Ishikawa (cell line): ENCODE measurements at regions not wholly inside any gene's neighbourhood (a gene's known extent, or its start where the extent isn't known, plus 50 kb on each side); places are given as distances from the start of the nearest gene placed in this dataset.

ENCODE experiments used
- CEBPB ChIP-seq: IDR thresholded peaks from 2 replicates; pipeline ENCODE4 v1.6.1; 2012
- CREB1 ChIP-seq: IDR thresholded peaks from 2 replicates; pipeline ENCODE4 v1.6.1; 2012; ENCODE audit warnings: low read depth
- EGR1 ChIP-seq: IDR thresholded peaks from 2 replicates; pipeline ENCODE4 v1.6.1; 2012
- EP300 ChIP-seq: IDR thresholded peaks from 2 replicates; pipeline ENCODE4 v1.6.1; 2012; ENCODE audit warnings: borderline replicate concordance
- FOXM1 ChIP-seq: IDR thresholded peaks from 2 replicates; pipeline ENCODE4 v1.6.1; 2012; ENCODE audit warnings: low read depth, borderline replicate concordance
- MAX ChIP-seq: IDR thresholded peaks from 2 replicates; pipeline ENCODE4 v1.6.1; 2012
- NFIC ChIP-seq: IDR thresholded peaks from 2 replicates; pipeline ENCODE4 v1.6.1; 2012
- RAD21 ChIP-seq: IDR thresholded peaks from 2 replicates; pipeline ENCODE4 v1.6.1; 2012; ENCODE audit warnings: low read depth
- REST ChIP-seq: IDR thresholded peaks from 2 replicates; pipeline ENCODE4 v1.6.1; 2012; ENCODE audit warnings: low read depth, mild to moderate bottlenecking
- TAF1 ChIP-seq: IDR thresholded peaks from 2 replicates; pipeline ENCODE4 v1.6.1; 2012; ENCODE audit warnings: low read depth, mild to moderate bottlenecking
- TCF12 ChIP-seq: IDR thresholded peaks from 2 replicates; pipeline ENCODE4 v1.6.1; 2012; ENCODE audit warnings: low read depth
- TEAD4 ChIP-seq: IDR thresholded peaks from 2 replicates; pipeline ENCODE4 v1.6.1; 2012
- YY1 ChIP-seq: IDR thresholded peaks from 2 replicates; pipeline ENCODE4 v1.6.1; 2012; ENCODE audit warnings: low read depth
- ZBTB7A ChIP-seq: IDR thresholded peaks from 2 replicates; pipeline ENCODE4 v1.6.1; 2012; ENCODE audit warnings: low read depth
- TF ChIP-seq, protein P1 (sequence below): IDR thresholded peaks from 2 replicates; pipeline ENCODE4 v1.6.1; 2012

DNA sequence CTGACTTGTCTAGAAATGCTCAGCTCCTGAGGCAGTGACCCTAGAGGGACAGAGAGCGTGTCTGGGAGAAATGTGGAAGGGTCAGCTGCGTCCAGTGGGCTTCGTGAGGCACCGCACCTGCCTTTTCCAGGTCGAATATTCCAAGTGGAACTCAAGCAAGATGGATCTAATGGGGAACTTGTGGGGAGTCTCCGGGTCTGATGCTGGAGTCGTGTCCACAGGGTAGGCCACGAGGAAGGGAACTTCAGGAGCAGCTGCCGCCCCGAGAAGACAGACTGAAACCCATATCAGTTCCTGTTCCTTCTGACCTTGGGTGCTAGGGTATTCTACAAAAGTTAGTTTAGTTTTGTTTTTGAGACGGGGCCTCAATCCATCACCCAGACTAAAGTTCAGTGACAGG, 67.5 kb downstream of the TNFAIP2 start:
- no peak for TF ChIP-seq REST
- no peak for TF ChIP-seq NFIC
- TF ChIP-seq, protein P1, sequence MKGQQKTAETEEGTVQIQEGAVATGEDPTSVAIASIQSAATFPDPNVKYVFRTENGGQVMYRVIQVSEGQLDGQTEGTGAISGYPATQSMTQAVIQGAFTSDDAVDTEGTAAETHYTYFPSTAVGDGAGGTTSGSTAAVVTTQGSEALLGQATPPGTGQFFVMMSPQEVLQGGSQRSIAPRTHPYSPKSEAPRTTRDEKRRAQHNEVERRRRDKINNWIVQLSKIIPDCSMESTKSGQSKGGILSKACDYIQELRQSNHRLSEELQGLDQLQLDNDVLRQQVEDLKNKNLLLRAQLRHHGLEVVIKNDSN = no peak
- TF ChIP-seq FOXM1 = no peak
- TF ChIP-seq CREB1 = no peak
- no peak for TF ChIP-seq CEBPB
- no peak for TF ChIP-seq MAX
- TF ChIP-seq TAF1 = no peak

- TF ChIP-seq, protein P1 = no peak
- TF ChIP-seq CEBPB (no peak), FOXM1 (no peak), MAX (no peak), YY1 (no peak), TCF12 (no peak), NFIC (no peak), CREB1 (no peak), REST (no peak), EGR1 (no peak), TAF1 (no peak), TEAD4 (no peak), EP300 (no peak), ZBTB7A (no peak), RAD21 (no peak)
Measured at GRCh38 chr14:103191844-103192243, 68.6 kb downstream of the TNFAIP2 start.

DNA sequence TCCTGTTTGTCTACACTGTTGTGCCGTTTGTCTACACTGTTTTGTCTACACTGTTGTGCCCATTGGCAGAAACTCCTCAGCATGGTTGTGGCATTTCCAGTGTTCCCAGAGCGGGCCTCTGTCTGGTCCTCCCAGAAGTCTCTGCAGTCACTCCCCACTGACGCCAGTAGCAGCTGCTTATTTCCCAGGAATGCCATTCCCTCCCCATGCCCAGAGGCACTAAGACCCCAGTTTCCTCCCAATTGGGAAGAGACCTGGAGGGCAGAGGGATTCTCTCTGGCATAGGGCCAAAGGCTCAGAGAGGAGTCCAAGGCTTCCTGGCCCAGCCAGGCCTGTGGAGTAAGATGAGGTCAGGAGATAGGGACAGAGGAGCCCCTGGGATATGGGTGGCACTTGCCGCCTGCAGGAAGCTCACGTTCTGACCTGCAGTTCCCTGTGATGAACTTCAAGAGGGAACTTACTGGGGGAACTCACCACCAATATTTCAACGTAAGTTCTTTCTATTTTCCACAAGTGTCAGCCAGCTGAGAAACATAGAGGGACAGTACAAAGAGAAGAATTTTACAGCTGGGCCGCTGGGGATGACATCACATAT, 69.1 kb downstream of the TNFAIP2 start:
- TF ChIP-seq EGR1 (no peak), EP300 (no peak), ZBTB7A (no peak), RAD21 (no peak), YY1 (no peak), CEBPB (no peak)

GRCh38 chr14:103194256-103195045, 71.2 kb downstream of the TNFAIP2 start:
- TF ChIP-seq FOXM1 (no peak), YY1 (no peak), TAF1 (no peak), CEBPB (peak; percentile 99), TEAD4 (peak; percentile 90), MAX (no peak), NFIC (peak; percentile 46; the same call in 1 of the 2 replicates), REST (no peak)
- TF ChIP-seq, protein P1 = no peak
